ENCODE measurements at regions not wholly inside any gene's neighbourhood (a gene's known extent, or its start where the extent isn't known, plus 50 kb on each side); places are given as distances from the start of the nearest gene placed in this dataset.

GRCh38 chr7:85586091-85586490, 399.2 kb upstream of the SEMA3D start:
- Histone ChIP-seq H3K27ac (no peak overlapping the region), H3K27me3 (no peaks in the 10 kb centered on the region), H3K9me3 (no peaks in the 10 kb centered on the region), H3K4me3 (no peak overlapping the region), H3K4me1 (no peaks in the 10 kb centered on the region), H3K36me3 (ENCODE audit: low read depth, missing control alignments) (no peaks in the 10 kb centered on the region)
- no peak for DNase-seq
- intact Hi-C loops (cut with DNase I; ENCODE audit: low total_unique reads): no loop called here
- TF ChIP-seq CTCF (IDR thresholded peaks at IDR 0.05) (no peak), POLR2A (IDR thresholded peaks at IDR 0.05) (no peak)
- 43 to 47% methylated on average over 3 of the region's 3 CpGs for WGBS, 2 donors

GRCh38 chr7:85583131-85583953, 396.5 kb upstream of the SEMA3D start:
- H3K27me3 ChIP-seq: no peaks in the 10 kb centered on the region
- TF ChIP-seq POLR2A (IDR thresholded peaks at IDR 0.05) (no peak), CTCF (IDR thresholded peaks at IDR 0.05) (no peak)
- DNase-seq: no peak
- no peak overlapping the region for H3K27ac ChIP-seq
- 88 to 91% methylated on average over 6 of the region's 6 CpGs for WGBS, 2 donors
- no peak overlapping the region for H3K4me3 ChIP-seq
- no peaks in the 10 kb centered on the region for H3K36me3 ChIP-seq (ENCODE audit: low read depth, missing control alignments)
- intact Hi-C loops (cut with DNase I; ENCODE audit: low total_unique reads): no loop called here
- H3K4me1 ChIP-seq: no peaks in the 10 kb centered on the region
- H3K9me3 ChIP-seq: no peaks in the 10 kb centered on the region

GRCh38 chr7:85573844-85574243, 387.0 kb upstream of the SEMA3D start:
- TF ChIP-seq CTCF (IDR thresholded peaks at IDR 0.05): no peak
- no peak for TF ChIP-seq POLR2A (IDR thresholded peaks at IDR 0.05)
- Histone ChIP-seq H3K27me3 (no peaks in the 10 kb centered on the region), H3K27ac (no peak overlapping the region), H3K36me3 (ENCODE audit: low read depth, missing control alignments) (no peaks in the 10 kb centered on the region), H3K4me1 (no peaks in the 10 kb centered on the region), H3K9me3 (no peaks in the 10 kb centered on the region), H3K4me3 (no peak overlapping the region)
- 88 to 89% methylated on average over 4 of the region's 4 CpGs for WGBS, 2 donors
- intact Hi-C loops (cut with DNase I; ENCODE audit: low total_unique reads): no loop called here
- DNase-seq: no peak

GRCh38 chr7:85573346-85573745, 386.5 kb upstream of the SEMA3D start:
- Histone ChIP-seq H3K27ac (no peak overlapping the region), H3K4me1 (no peaks in the 10 kb centered on the region), H3K4me3 (no peak overlapping the region), H3K27me3 (no peaks in the 10 kb centered on the region), H3K36me3 (ENCODE audit: low read depth, missing control alignments) (no peaks in the 10 kb centered on the region), H3K9me3 (no peaks in the 10 kb centered on the region)
- 61 to 74% methylated on average over 3 of the region's 3 CpGs for WGBS, 2 donors
- no peak for DNase-seq
- TF ChIP-seq CTCF (IDR thresholded peaks at IDR 0.05) (no peak), POLR2A (IDR thresholded peaks at IDR 0.05) (no peak)
- intact Hi-C loops (cut with DNase I; ENCODE audit: low total_unique reads): no loop called here

GRCh38 chr7:85570898-85571297, 384.0 kb upstream of the SEMA3D start:
- no peak for DNase-seq
- H3K27ac ChIP-seq: no peak overlapping the region
- no peak overlapping the region for H3K4me3 ChIP-seq
- intact Hi-C loops (cut with DNase I; ENCODE audit: low total_unique reads): no loop called here
- WGBS, 2 donors: 62 to 72% methylated on average over 1 of the region's 1 CpG
- no peaks in the 10 kb centered on the region for H3K9me3 ChIP-seq
- H3K4me1 ChIP-seq: no peaks in the 10 kb centered on the region
- no peak for TF ChIP-seq POLR2A (IDR thresholded peaks at IDR 0.05)
- TF ChIP-seq CTCF (IDR thresholded peaks at IDR 0.05): no peak
- H3K27me3 ChIP-seq: no peaks in the 10 kb centered on the region
- no peaks in the 10 kb centered on the region for H3K36me3 ChIP-seq (ENCODE audit: low read depth, missing control alignments)
